ENCODE measurements at regions not wholly inside any gene's neighbourhood (a gene's known extent, or its start where the extent isn't known, plus 50 kb on each side); places are given as distances from the start of the nearest gene placed in this dataset.
"Not testable (repeated sequence)": the region's sequence is repeated elsewhere in the genome, so short reads cannot be mapped to it uniquely, and the experiment has no call there.

- no peaks in the 10 kb centered on the region for H3K27me3 ChIP-seq (ENCODE audit: control insufficient read depth, insufficient read depth, low read length)
- intact Hi-C loops (cut with DNase I): no loop called here
- no peaks in the 10 kb centered on the region for H3K4me1 ChIP-seq (ENCODE audit: control insufficient read depth in 2 of 3, insufficient read depth in 2 of 3, low read depth in 1 of 3, low read length in 3 of 3)
- H3K9ac ChIP-seq (ENCODE audit: low read length in 3 of 3): no peak overlapping the region
- no peak overlapping the region for H3K4me3 ChIP-seq (ENCODE audit: low read length in 3 of 3)
- FAIRE-seq (no peak), DNase-seq (no peak)
- H3K36me3 ChIP-seq (ENCODE audit: control insufficient read depth in 2 of 3, insufficient read depth in 3 of 3, low read length in 3 of 3): no peaks in the 10 kb centered on the region
- H3K27ac ChIP-seq (ENCODE audit: low read depth in 2 of 2, low read length in 2 of 2): no peak overlapping the region
- H3K9me3 ChIP-seq (ENCODE audit: control insufficient read depth in 2 of 3, insufficient read depth in 1 of 3, low read length in 3 of 3): no peaks in the 10 kb centered on the region
- TF ChIP-seq CTCF (IDR thresholded peaks at IDR 0.05; ENCODE audit: borderline replicate concordance, extremely low read depth, insufficient read depth): no peak
These were observed 63.7 kb upstream of the CYRIA start for GRCh38 chr2:16729335-16729734.

GRCh38 chr2:16728351-16729136, 62.9 kb upstream of the CYRIA start:
- no peak overlapping the region for H3K4me3 ChIP-seq (ENCODE audit: low read length in 3 of 3)
- no peak overlapping the region for H3K9ac ChIP-seq (ENCODE audit: low read length in 3 of 3)
- no peak for TF ChIP-seq CTCF (IDR thresholded peaks at IDR 0.05; ENCODE audit: borderline replicate concordance, extremely low read depth, insufficient read depth)
- no peak overlapping the region for H3K27ac ChIP-seq (ENCODE audit: low read depth in 2 of 2, low read length in 2 of 2)
- no peaks in the 10 kb centered on the region for H3K9me3 ChIP-seq (ENCODE audit: control insufficient read depth in 2 of 3, insufficient read depth in 1 of 3, low read length in 3 of 3)
- H3K36me3 ChIP-seq (ENCODE audit: control insufficient read depth in 2 of 3, insufficient read depth in 3 of 3, low read length in 3 of 3): no peaks in the 10 kb centered on the region
- no peaks in the 10 kb centered on the region for H3K27me3 ChIP-seq (ENCODE audit: control insufficient read depth, insufficient read depth, low read length)
- FAIRE-seq (no peak), DNase-seq (no peak)
- intact Hi-C loops (cut with DNase I): no loop called here
- no peaks in the 10 kb centered on the region for H3K4me1 ChIP-seq (ENCODE audit: control insufficient read depth in 2 of 3, insufficient read depth in 2 of 3, low read depth in 1 of 3, low read length in 3 of 3)

- H3K27me3 ChIP-seq (ENCODE audit: control insufficient read depth, insufficient read depth, low read length); H3K4me3 ChIP-seq (ENCODE audit: low read length in 3 of 3); intact Hi-C loops (cut with DNase I); H3K9ac ChIP-seq (ENCODE audit: low read length in 3 of 3); H3K27ac ChIP-seq (ENCODE audit: low read depth in 2 of 2, low read length in 2 of 2); H3K9me3 ChIP-seq (ENCODE audit: control insufficient read depth in 2 of 3, insufficient read depth in 1 of 3, low read length in 3 of 3); FAIRE-seq; DNase-seq; H3K4me1 ChIP-seq (ENCODE audit: control insufficient read depth in 2 of 3, insufficient read depth in 2 of 3, low read depth in 1 of 3, low read length in 3 of 3); H3K36me3 ChIP-seq (ENCODE audit: control insufficient read depth in 2 of 3, insufficient read depth in 3 of 3, low read length in 3 of 3): not testable (repeated sequence)
These were observed 62.2 kb upstream of the CYRIA start for GRCh38 chr2:16727849-16728248.

GRCh38 chr2:16727256-16727655, 61.6 kb upstream of the CYRIA start:
- no peak overlapping the region for H3K9ac ChIP-seq (ENCODE audit: low read length in 3 of 3)
- no peak overlapping the region for H3K27ac ChIP-seq (ENCODE audit: low read depth in 2 of 2, low read length in 2 of 2)
- no peaks in the 10 kb centered on the region for H3K27me3 ChIP-seq (ENCODE audit: control insufficient read depth, insufficient read depth, low read length)
- DNase-seq: no peak
- no peak for FAIRE-seq
- TF ChIP-seq CTCF (IDR thresholded peaks at IDR 0.05; ENCODE audit: borderline replicate concordance, extremely low read depth, insufficient read depth): no peak
- H3K36me3 ChIP-seq (ENCODE audit: control insufficient read depth in 2 of 3, insufficient read depth in 3 of 3, low read length in 3 of 3): no peaks in the 10 kb centered on the region
- no peaks in the 10 kb centered on the region for H3K9me3 ChIP-seq (ENCODE audit: control insufficient read depth in 2 of 3, insufficient read depth in 1 of 3, low read length in 3 of 3)
- no peak overlapping the region for H3K4me3 ChIP-seq (ENCODE audit: low read length in 3 of 3)
- intact Hi-C loops (cut with DNase I): no loop called here
- no peaks in the 10 kb centered on the region for H3K4me1 ChIP-seq (ENCODE audit: control insufficient read depth in 2 of 3, insufficient read depth in 2 of 3, low read depth in 1 of 3, low read length in 3 of 3)
